Neural crest cell (in vitro differentiated cells): ENCODE measurements at regions not wholly inside any gene's neighbourhood (a gene's known extent, or its start where the extent isn't known, plus 50 kb on each side); places are given as distances from the start of the nearest gene placed in this dataset.

Source experiments
- DNase-seq: peaks from one replicate; pipeline ENCODE4 v3.0.0; 2021; ENCODE audit warnings: low read depth, mixed read lengths, low spot score
- H3K27ac Mint-ChIP-seq: one replicate; pipeline ENCODE4 v1.8.0; 2021; ENCODE audit warnings: mild to moderate bottlenecking, mixed read lengths; ENCODE audit not compliant: unreplicated experiment
- H3K27me3 Mint-ChIP-seq: 2 replicates; pipeline ENCODE4 v1.8.0; 2021; ENCODE audit warnings: low read depth, mild to moderate bottlenecking, mixed read lengths
- H3K36me3 Mint-ChIP-seq: 2 replicates; pipeline ENCODE4 v1.8.0; 2021; ENCODE audit warnings: low read depth, mild to moderate bottlenecking, mixed read lengths
- H3K4me1 Mint-ChIP-seq: 2 replicates; pipeline ENCODE4 v1.8.0; 2021; ENCODE audit warnings: mixed read lengths
- H3K4me3 Mint-ChIP-seq: one replicate; pipeline ENCODE4 v1.8.0; 2021; ENCODE audit warnings: mild to moderate bottlenecking, mixed read lengths
- H3K9me3 Mint-ChIP-seq: 2 replicates; pipeline ENCODE4 v1.8.0; 2021; ENCODE audit warnings: mixed read lengths
- CTCF ChIP-seq: fragments of 200-600 bp; sonication (generic); conservative IDR thresholded peaks from 2 replicates; pipeline ENCODE4 v1.5.0; 2021; ENCODE audit warnings: antibody characterized with exemption, mild to moderate bottlenecking

DNA sequence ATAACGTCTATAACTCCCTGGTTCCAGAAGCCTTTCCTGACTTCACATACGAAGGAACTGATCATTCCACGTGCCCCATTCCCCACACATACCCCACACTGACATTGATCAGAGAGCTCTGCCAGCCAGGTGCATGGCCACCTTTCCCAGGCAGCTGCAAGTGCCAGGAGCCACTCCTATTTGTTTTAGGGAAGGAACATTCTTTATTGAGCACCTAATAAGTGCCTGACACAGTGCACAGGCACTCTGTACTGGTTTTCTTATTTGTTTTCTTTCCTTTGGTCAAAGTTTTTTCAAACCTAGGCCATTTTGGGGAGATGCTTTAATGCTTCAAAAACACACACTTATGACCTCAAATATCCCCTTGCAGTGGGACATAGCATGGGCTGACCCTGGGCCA is 50.0 kb downstream of the PITPNM2 start:
- Mint-ChIP-seq H3K4me1 (peaks cover 30% of the 10 kb centered on the region), H3K36me3 (no peaks in the 10 kb centered on the region), H3K4me3 (no peak overlapping the region), H3K27me3 (no peaks in the 10 kb centered on the region), H3K27ac (no peak overlapping the region), H3K9me3 (no peaks in the 10 kb centered on the region)
- no peak for TF ChIP-seq CTCF
- no peak for DNase-seq

DNA sequence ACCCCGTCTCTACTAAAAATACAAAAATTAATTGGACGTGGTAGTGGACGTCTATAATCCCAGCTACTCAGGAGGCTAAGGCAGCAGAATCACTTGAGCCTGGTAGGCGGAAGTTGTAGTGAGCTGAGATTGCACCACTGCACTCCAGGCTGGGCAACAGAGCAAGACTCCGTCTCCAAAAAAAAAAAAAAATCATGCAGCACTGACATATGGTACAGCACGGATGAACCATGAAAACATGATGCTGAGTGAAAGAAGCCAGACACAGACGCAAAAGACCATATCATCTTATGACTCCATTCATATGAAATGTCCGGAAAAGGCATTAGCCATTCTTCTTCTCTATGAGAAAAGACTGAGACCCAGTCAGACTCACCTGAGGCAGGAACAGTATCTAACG is 50.4 kb downstream of the PITPNM2 start:
- H3K27ac Mint-ChIP-seq = no peak overlapping the region
- peaks cover 26% of the 10 kb centered on the region for H3K4me1 Mint-ChIP-seq
- H3K36me3 Mint-ChIP-seq = no peaks in the 10 kb centered on the region
- TF ChIP-seq CTCF = no peak
- no peaks in the 10 kb centered on the region for H3K27me3 Mint-ChIP-seq
- H3K4me3 Mint-ChIP-seq = no peak overlapping the region
- no peaks in the 10 kb centered on the region for H3K9me3 Mint-ChIP-seq
- DNase-seq = no peak

DNA sequence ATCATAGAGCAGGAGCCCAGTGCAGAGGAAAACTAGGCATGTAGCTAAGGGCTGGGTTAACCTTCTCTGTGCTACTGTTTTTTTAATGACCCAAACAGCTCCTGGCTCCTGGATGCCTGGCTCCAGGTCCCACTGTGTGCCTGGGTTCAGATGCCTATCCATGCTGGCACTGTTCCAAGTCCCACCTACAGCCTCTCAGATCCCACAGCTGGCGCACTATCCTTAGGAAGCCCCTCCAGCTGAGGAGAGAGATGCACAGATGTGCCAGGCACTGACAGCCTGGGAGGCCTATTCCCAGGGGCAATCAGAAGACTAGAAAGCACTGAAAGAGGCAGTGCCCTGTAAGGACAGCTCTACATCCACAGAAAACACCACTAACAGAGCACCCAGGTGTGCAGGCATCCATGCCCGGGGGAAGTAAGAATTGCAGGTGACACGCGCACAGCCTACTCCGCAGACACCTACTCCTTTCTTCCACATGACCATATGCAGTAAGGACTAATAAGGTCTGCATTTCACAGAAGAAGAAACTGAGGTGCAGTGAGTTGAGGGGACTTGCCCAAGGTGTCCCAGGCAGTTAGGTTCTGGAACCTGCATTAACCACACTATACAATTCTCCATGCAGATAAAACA is 51.2 kb downstream of the PITPNM2 start:
- H3K4me1 Mint-ChIP-seq = peaks cover 22% of the 10 kb centered on the region
- H3K36me3 Mint-ChIP-seq = no peaks in the 10 kb centered on the region
- H3K9me3 Mint-ChIP-seq = no peaks in the 10 kb centered on the region
- DNase-seq = no peak
- H3K4me3 Mint-ChIP-seq = no peak overlapping the region
- H3K27me3 Mint-ChIP-seq = no peaks in the 10 kb centered on the region
- no peak for TF ChIP-seq CTCF
- no peak overlapping the region for H3K27ac Mint-ChIP-seq

GRCh38 chr12:123098780-123099179 is 52.1 kb downstream of the PITPNM2 start:
- H3K4me3 Mint-ChIP-seq = no peak overlapping the region
- TF ChIP-seq CTCF = no peak
- H3K27ac Mint-ChIP-seq = no peak overlapping the region

GRCh38 chr12:123097561-123098084 is 53.3 kb downstream of the PITPNM2 start:
- Mint-ChIP-seq H3K4me3 (no peak overlapping the region), H3K9me3 (no peaks in the 10 kb centered on the region), H3K4me1 (peaks cover 20% of the 10 kb centered on the region), H3K27ac (no peak overlapping the region), H3K27me3 (no peaks in the 10 kb centered on the region), H3K36me3 (no peaks in the 10 kb centered on the region)
- no peak for TF ChIP-seq CTCF
- no peak for DNase-seq

More at GRCh38 chr12:123098780-123099179, 52.1 kb downstream of the PITPNM2 start:
- Mint-ChIP-seq H3K9me3 (no peaks in the 10 kb centered on the region), H3K36me3 (no peaks in the 10 kb centered on the region), H3K27me3 (no peaks in the 10 kb centered on the region), H3K4me1 (peaks cover 22% of the 10 kb centered on the region)
- no peak for DNase-seq
